Kidney (tissue), 13 donors: ENCODE measurements at regions not wholly inside any gene's neighbourhood (a gene's known extent, or its start where the extent isn't known, plus 50 kb on each side); places are given as distances from the start of the nearest gene placed in this dataset.

Experiments used
- DNase-seq, 5 donors: peaks; one replicate each; pipeline ENCODE4 v3.0.0-alpha.2; 2013 to 2020
- FAIRE-seq: peaks from 2 replicates; lab custom pipeline; 2012; peaks lifted over from hg19 to GRCh38; lab: Jason Lieb, UNC
- H3K27ac ChIP-seq, 2 donors: one replicate each; pipeline ENCODE4 v1.7.0; 2013; ENCODE audit warnings: low read depth in 2 of 2, low read length in 2 of 2, inconsistent platforms in 1 of 2
- H3K27me3 ChIP-seq: one replicate; pipeline ENCODE4 v1.7.1; 2013; ENCODE audit warnings: low read length, inconsistent platforms; ENCODE audit not compliant: control insufficient read depth, insufficient read depth
- H3K36me3 ChIP-seq, 3 donors: one replicate each; pipeline versions ENCODE4 v1.7.0 to v1.7.1; 2013; ENCODE audit warnings: low read length in 3 of 3, control low read depth in 1 of 3, inconsistent platforms in 1 of 3; ENCODE audit not compliant: insufficient read depth in 3 of 3, control insufficient read depth in 2 of 3
- H3K4me1 ChIP-seq, 3 donors: one replicate each; pipeline versions ENCODE4 v1.7.0 to v1.7.1; 2013; ENCODE audit warnings: low read length in 3 of 3, inconsistent platforms in 1 of 3, low read depth in 1 of 3; ENCODE audit not compliant: control insufficient read depth in 2 of 3, insufficient read depth in 2 of 3
- H3K4me3 ChIP-seq, 3 donors: one replicate each; pipeline versions ENCODE4 v1.7.0 to v1.8.1; 2013; ENCODE audit warnings: low read length in 3 of 3, control low read depth in 1 of 3, inconsistent platforms in 1 of 3
- H3K9ac ChIP-seq, 3 donors: one replicate each; pipeline versions ENCODE4 v1.7.0 to v1.7.1; 2013; ENCODE audit warnings: low read length in 3 of 3, control low read depth in 1 of 3, inconsistent platforms in 1 of 3
- H3K9me3 ChIP-seq, 3 donors: one replicate each; pipeline versions ENCODE4 v1.7.0 to v1.7.1; 2013; ENCODE audit warnings: low read length in 3 of 3, control low read depth in 1 of 3, inconsistent platforms in 1 of 3; ENCODE audit not compliant: control insufficient read depth in 2 of 3, insufficient read depth in 1 of 3
- intact Hi-C: fragments of 100-400 bp; cut with DNase I; formaldehyde crosslinking; loops from one replicate; pipeline ENCODE4 v1.11.1; 2022
- TF ChIP-seq, protein P1 (sequence below): IDR thresholded peaks from 3 replicates; pipeline ENCODE4 v1.5.1; 2012; ENCODE audit warnings: mild to moderate bottlenecking, moderate library complexity, borderline replicate concordance; ENCODE audit not compliant: insufficient read depth; ENCODE audit errors: extremely low read depth
- donor health status: control.
- donor health status: control.
- donor health status: control.
- donor health status: control.
- donor health status: control.
- donor health status: DM: yes; HTN: yes; CAD: no.
- donor health status: Normal renal cell carcinoma (clear cell type).

GRCh38 chr7:80311313-80311712, 176.7 kb downstream of the GNAI1 start:
- Histone ChIP-seq H3K9ac (no peak overlapping the region), H3K4me1 (peaks cover 0 to 2% (median 0%) of the 10 kb centered on the region in 3 donors), H3K27ac (no peak overlapping the region), H3K9me3 (no peaks in the 10 kb centered on the region), H3K36me3 (no peaks in the 10 kb centered on the region), H3K4me3 (no peak overlapping the region), H3K27me3 (no peaks in the 10 kb centered on the region)
- FAIRE-seq = no peak
- intact Hi-C loops = no loop called here
- DNase-seq = no peak
- TF ChIP-seq, protein P1, sequence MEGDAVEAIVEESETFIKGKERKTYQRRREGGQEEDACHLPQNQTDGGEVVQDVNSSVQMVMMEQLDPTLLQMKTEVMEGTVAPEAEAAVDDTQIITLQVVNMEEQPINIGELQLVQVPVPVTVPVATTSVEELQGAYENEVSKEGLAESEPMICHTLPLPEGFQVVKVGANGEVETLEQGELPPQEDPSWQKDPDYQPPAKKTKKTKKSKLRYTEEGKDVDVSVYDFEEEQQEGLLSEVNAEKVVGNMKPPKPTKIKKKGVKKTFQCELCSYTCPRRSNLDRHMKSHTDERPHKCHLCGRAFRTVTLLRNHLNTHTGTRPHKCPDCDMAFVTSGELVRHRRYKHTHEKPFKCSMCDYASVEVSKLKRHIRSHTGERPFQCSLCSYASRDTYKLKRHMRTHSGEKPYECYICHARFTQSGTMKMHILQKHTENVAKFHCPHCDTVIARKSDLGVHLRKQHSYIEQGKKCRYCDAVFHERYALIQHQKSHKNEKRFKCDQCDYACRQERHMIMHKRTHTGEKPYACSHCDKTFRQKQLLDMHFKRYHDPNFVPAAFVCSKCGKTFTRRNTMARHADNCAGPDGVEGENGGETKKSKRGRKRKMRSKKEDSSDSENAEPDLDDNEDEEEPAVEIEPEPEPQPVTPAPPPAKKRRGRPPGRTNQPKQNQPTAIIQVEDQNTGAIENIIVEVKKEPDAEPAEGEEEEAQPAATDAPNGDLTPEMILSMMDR = no peak

GRCh38 chr7:80309971-80310549, 175.4 kb downstream of the GNAI1 start:
- intact Hi-C loops = no loop called here
- Histone ChIP-seq H3K9me3 (no peaks in the 10 kb centered on the region), H3K27ac (no peak overlapping the region), H3K9ac (no peak overlapping the region), H3K4me3 (no peak overlapping the region), H3K27me3 (no peaks in the 10 kb centered on the region), H3K36me3 (no peaks in the 10 kb centered on the region), H3K4me1 (peaks cover 0 to 2% (median 0%) of the 10 kb centered on the region in 3 donors)
- TF ChIP-seq, protein P1 = no peak
- DNase-seq = no peak
- no peak for FAIRE-seq

DNA sequence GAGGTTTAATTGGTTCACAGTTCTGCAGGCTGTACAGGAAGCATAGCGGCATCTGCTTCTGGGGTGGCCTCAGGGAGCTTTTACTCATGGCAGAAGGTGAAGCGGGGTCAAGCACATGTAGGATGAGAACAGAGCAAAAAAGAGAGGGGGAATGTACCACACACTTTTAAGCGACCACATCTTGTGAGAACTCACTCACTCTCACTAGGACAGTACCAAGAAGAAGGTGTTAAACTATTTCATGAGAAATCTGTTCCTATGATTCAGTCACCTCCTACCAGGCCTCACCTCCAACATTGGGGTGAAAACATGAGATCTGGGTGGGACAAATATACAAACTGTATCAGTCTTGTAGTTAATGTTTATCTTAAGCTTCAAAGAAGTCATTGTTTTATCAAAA, 174.7 kb downstream of the GNAI1 start:
- TF ChIP-seq, protein P1 = no peak
- H3K9me3 ChIP-seq = no peaks in the 10 kb centered on the region
- no peak for FAIRE-seq
- no peak for DNase-seq
- no peak overlapping the region for H3K4me3 ChIP-seq
- no peaks in the 10 kb centered on the region for H3K36me3 ChIP-seq
- no peak overlapping the region for H3K27ac ChIP-seq
- H3K27me3 ChIP-seq = no peaks in the 10 kb centered on the region
- peaks cover 0 to 2% (median 0%) of the 10 kb centered on the region in 3 donors for H3K4me1 ChIP-seq
- intact Hi-C loops = no loop called here
- no peak overlapping the region for H3K9ac ChIP-seq
